ENCODE measurements at regions not wholly inside any gene's neighbourhood (a gene's known extent, or its start where the extent isn't known, plus 50 kb on each side); places are given as distances from the start of the nearest gene placed in this dataset.

DNA sequence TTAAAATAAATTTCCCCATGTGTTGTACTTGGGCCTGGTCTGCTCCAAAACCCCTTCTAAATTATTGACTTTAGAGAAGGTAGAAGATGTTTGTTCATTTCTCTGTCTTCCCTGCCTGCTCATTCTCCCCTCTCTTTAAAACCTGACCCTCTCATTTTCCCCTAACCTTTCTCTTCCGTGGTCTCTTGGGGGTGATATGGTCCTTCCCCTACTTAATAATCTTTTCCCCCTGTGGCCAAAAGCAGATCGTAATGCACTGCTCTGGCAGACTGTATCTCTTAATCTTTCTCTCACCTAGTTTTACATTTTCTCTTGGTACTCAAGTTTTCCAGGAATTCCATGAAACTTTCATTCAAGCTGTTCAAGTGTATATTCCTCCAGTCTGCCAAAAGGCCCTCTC, 301.7 kb downstream of the TTLL7 start:
- Mint-ChIP-seq H3K4me1 (no peaks in the 10 kb centered on the region), H3K4me3 (no peak overlapping the region), H3K36me3 (no peaks in the 10 kb centered on the region), H3K27ac (no peak overlapping the region), H3K27me3 (peaks cover 13% of the 10 kb centered on the region), H3K9me3 (ENCODE audit: low read depth) (no peaks in the 10 kb centered on the region)
- CTCF ChIA-PET = no interaction called here
- ATAC-seq (no peak), DNase-seq (no peak)

DNA sequence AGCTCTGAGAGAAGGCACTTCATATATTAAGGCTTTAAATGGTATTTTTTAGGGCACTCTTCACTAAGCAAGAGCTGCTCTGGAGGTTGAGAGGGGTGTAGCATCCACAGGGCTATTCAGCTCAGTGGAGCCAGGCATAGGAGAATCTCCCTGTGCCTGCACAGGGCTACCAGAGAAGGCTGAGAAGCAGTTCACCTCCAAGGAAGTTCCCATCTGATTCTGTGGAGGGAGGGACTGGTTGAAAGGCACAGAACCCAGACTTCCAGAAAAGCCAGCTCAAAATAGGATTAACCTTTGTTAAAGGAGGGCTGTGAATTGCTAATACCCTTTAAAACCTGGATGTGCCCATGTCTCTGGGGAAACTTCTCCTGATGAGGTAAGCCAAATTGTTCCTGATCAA, 304.5 kb downstream of the TTLL7 start:
- CTCF ChIA-PET = no interaction called here
- DNase-seq (no peak), ATAC-seq (no peak)
- peaks cover 13% of the 10 kb centered on the region for H3K27me3 Mint-ChIP-seq
- H3K9me3 Mint-ChIP-seq (ENCODE audit: low read depth) = peaks cover 4% of the 10 kb centered on the region
- H3K4me3 Mint-ChIP-seq = no peak overlapping the region
- no peaks in the 10 kb centered on the region for H3K36me3 Mint-ChIP-seq
- H3K27ac Mint-ChIP-seq = no peak overlapping the region
- H3K4me1 Mint-ChIP-seq = no peaks in the 10 kb centered on the region

DNA sequence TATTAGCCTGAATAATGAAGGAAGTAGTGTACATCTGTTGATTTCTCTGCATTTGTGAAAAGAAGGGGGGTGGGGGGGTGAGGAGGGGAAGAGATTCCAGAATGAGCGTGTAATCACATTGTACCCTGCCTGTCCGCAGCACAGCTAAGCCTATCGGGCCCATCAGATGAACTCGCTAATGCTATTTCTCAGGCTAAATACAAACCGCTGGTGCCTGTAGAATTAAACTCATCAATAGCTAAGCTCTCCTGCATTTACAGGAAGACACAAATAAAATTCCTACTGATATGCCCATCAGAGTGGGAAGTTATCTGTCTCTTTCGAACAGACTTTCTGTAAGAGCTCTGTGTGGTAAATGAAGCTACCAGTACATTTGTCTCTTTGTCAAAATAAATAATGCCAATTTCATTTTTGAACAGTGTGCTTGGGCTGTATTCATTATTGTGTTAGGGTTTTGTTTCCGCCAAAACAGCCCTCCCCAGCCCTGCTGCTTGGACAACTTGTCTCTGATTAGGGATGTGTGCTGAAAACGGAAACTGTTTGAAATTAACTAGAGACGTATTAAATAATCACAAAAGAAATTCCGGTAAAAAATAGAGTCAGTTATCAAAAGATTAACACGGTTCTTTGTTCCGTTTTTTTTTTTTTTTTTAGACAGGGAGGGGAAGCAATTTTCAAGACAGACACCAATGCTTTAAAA, 305.4 kb downstream of the TTLL7 start:
- no peaks in the 10 kb centered on the region for H3K36me3 Mint-ChIP-seq
- peaks cover 13% of the 10 kb centered on the region for H3K27me3 Mint-ChIP-seq
- H3K4me3 Mint-ChIP-seq = no peak overlapping the region
- no peaks in the 10 kb centered on the region for H3K4me1 Mint-ChIP-seq
- peaks cover 4% of the 10 kb centered on the region for H3K9me3 Mint-ChIP-seq (ENCODE audit: low read depth)
- H3K27ac Mint-ChIP-seq = no peak overlapping the region
- ATAC-seq = no peak
- CTCF ChIA-PET = no interaction called here
- no peak for DNase-seq

DNA sequence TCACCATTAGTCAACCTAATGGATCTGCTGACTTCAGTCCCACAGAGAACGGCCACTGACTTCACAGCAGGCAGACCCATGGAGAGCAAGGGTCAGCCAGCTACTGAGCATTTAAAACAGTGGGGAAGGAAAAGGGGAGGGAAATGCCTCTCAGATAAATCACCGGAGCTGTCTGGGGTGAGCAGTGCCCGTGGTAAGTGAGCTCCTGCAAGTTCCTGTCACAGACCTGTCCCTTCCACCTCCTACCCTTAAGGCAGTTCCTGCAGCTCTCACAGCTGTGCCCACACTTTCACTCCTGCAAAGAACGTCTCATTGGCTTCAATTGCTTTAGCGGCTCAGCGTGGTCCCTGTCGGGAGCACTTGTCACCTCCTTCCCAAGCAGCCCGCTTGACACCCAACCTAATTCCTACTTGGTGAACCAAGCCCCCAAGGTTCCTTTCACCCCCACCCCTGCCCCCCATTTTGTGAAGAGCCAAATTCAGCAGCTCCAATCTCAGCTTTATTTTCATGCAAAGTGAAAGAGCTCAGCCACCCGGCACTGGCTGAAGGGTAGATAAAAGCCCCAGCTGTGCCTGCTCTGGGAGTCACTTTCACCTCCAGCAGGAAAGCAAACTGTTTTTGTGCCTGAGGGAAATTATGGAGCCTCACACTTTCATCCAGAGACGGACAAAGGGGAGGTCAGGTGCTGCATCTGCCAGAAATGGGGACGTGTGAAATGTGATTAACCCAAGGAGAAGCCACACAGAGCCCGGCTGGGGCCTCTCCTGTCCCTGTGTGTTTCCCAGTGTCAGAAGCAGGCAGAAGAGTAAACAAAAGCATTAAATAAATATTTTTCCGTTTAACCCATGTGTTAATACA, 306.2 kb downstream of the TTLL7 start:
- Mint-ChIP-seq H3K27me3 (peaks cover 13% of the 10 kb centered on the region), H3K27ac (no peak overlapping the region), H3K36me3 (no peaks in the 10 kb centered on the region), H3K9me3 (ENCODE audit: low read depth) (peaks cover 4% of the 10 kb centered on the region), H3K4me1 (no peaks in the 10 kb centered on the region), H3K4me3 (peak overlapping the region; percentile 39)
- CTCF ChIA-PET = no interaction called here
- DNase-seq = no peak
- ATAC-seq = no peak

DNA sequence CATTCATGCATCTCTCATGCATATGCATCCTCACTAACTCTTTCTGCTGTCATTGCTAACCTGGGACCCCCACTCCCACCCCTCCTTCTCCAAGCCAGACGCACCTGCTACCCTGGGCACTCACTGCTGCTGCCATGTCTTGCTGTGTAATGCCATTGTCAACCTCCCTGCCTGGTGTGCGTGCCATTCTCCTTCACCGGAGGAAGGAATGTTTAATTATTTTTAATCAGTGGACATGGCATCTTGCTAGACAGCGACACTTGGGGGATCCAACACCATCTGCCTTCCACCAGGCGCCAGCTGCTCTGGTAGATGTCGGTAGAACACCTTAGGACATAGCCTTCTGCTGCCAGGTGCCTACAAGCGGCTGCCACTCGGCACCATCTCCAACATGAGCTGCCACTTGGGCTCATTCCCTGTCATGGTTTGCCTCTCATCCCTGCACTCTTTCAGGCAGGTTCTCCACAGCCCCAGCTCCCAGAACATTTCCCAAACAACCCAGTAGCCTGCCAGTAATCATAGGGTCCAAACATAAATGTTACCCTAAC, 306.9 kb downstream of the TTLL7 start:
- no peak overlapping the region for H3K4me3 Mint-ChIP-seq

DNA sequence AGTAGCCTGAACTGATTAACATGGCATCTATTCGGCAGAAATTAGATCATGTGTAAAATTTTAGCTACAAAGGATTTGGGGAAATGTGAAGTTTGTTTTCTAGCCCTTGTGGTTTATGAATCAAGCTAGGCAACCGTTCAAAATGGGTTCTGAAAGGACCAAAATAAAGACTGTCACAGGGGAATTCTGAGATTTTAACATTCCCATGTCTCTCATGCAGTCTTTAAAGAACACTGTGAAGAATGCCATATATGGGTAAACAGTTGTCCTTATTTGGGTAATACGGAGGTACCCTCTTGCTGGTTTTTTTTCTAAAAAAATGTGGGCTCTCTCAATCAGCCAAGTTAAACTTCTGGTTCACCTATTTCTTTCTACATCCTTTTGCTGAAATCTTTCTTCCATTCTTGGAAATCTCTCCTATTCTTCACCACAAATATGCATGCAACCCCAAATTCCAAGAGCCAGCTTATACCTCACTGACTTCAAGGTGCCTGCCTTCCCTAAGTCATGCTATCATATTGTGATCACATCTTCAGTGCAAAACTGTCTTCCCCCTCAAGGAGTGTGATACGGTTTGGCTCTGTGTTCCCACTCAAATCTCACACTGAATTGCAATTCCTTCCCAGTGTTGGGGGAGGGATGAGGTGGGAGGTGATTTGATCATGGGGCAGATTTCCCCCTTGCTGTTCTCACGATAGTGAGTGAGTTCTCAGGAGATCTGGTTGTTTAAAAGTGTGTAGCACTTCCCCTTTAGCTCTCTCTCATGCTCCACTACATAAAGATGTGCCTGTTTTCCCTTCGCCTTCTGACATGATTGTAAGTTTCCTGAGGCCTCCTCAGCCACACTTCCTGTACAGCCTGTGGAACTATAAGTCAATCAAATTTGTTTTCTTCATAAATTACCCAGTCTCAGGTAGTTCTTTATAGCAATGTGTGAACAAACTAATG, 308.7 kb downstream of the TTLL7 start:
- no peak overlapping the region for H3K4me3 Mint-ChIP-seq

More for the DNA sequence above, 306.9 kb downstream of the TTLL7 start:
- no peak for DNase-seq
- no peak for ATAC-seq
- Mint-ChIP-seq H3K9me3 (ENCODE audit: low read depth) (peaks cover 4% of the 10 kb centered on the region), H3K4me1 (no peaks in the 10 kb centered on the region), H3K36me3 (no peaks in the 10 kb centered on the region), H3K27ac (no peak overlapping the region), H3K27me3 (peaks cover 13% of the 10 kb centered on the region)
- CTCF ChIA-PET = no interaction called here

DNA sequence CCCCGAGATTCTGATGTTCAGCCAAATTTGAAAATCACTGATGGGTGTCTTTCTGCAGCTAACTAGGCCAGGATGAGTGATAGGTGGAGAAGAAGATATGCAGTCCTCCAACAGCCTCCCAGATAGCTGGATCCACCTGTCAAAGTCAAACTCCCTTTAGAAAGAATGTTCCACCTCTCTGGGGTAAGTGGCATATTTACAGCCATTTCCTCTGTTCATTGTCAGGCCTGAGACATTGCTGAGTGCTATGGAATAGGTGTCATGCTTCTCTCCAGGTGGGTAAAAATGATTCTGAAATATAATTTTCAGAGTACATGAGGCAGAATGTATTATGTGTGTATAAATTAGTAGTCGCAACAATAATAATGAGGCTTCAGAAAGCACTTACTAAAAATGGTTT, 316.8 kb downstream of the TTLL7 start:
- H3K27ac Mint-ChIP-seq = no peak overlapping the region
- DNase-seq (no peak), ATAC-seq (no peak)
- H3K9me3 Mint-ChIP-seq (ENCODE audit: low read depth) = no peaks in the 10 kb centered on the region
- no peak overlapping the region for H3K4me3 Mint-ChIP-seq
- H3K36me3 Mint-ChIP-seq = no peaks in the 10 kb centered on the region
- H3K4me1 Mint-ChIP-seq = no peaks in the 10 kb centered on the region
- no peaks in the 10 kb centered on the region for H3K27me3 Mint-ChIP-seq
- CTCF ChIA-PET = no interaction called here

More for the DNA sequence above, 308.7 kb downstream of the TTLL7 start:
- ATAC-seq (no peak), DNase-seq (no peak)
- CTCF ChIA-PET = no interaction called here
- Mint-ChIP-seq H3K4me1 (no peaks in the 10 kb centered on the region), H3K9me3 (ENCODE audit: low read depth) (peaks cover 4% of the 10 kb centered on the region), H3K27ac (no peak overlapping the region), H3K27me3 (peaks cover 13% of the 10 kb centered on the region), H3K36me3 (no peaks in the 10 kb centered on the region)

DNA sequence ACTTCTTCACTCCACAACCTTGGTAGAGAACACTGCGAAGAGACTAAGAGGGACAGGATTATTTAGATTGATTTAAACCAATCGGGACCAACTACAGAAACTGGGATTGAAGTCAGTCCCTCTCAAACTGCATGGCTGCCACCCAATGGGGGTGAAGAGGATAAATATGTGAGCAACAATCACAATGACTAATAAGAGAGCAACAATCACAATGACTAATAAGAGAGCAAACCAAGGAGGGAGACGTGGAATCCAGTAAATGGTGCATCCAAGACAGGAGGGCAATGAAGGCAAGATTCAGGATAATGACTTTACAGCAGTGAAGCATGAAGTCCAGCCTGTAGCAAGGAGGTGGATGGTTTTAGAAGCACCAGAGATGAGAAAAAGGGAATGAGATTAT, 322.8 kb downstream of the TTLL7 start:
- no peak overlapping the region for H3K4me3 Mint-ChIP-seq
- H3K36me3 Mint-ChIP-seq = no peaks in the 10 kb centered on the region
- CTCF ChIA-PET = no interaction called here
- no peak for DNase-seq
- H3K27ac Mint-ChIP-seq = no peak overlapping the region
- H3K4me1 Mint-ChIP-seq = no peaks in the 10 kb centered on the region
- ATAC-seq = no peak
- no peaks in the 10 kb centered on the region for H3K27me3 Mint-ChIP-seq
- H3K9me3 Mint-ChIP-seq (ENCODE audit: low read depth) = peaks cover 2% of the 10 kb centered on the region

DNA sequence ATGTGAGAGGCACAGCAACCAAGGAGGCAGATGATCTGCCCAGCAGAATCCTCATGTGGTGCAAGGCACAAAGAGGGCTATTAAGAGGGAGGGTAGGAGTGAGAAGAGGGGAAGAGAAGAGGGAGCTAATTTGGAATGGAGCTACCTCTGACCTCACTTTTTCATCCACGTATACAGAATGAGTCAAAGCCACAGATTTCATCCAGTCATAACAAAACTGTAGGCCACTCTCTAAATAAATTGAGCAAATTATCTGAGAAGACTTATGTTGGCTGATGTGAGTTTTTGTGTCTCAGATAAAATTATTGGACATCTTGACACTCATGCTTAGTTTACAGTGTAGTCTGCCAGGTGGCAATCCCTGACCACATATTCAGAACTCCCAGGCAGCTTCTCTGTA, 325.6 kb downstream of the TTLL7 start:
- DNase-seq = no peak
- peaks cover 2% of the 10 kb centered on the region for H3K9me3 Mint-ChIP-seq (ENCODE audit: low read depth)
- H3K27me3 Mint-ChIP-seq = no peaks in the 10 kb centered on the region
- no peak overlapping the region for H3K27ac Mint-ChIP-seq
- CTCF ChIA-PET = no interaction called here
- no peak overlapping the region for H3K4me3 Mint-ChIP-seq
- no peaks in the 10 kb centered on the region for H3K4me1 Mint-ChIP-seq
- no peak for ATAC-seq
- no peaks in the 10 kb centered on the region for H3K36me3 Mint-ChIP-seq

DNA sequence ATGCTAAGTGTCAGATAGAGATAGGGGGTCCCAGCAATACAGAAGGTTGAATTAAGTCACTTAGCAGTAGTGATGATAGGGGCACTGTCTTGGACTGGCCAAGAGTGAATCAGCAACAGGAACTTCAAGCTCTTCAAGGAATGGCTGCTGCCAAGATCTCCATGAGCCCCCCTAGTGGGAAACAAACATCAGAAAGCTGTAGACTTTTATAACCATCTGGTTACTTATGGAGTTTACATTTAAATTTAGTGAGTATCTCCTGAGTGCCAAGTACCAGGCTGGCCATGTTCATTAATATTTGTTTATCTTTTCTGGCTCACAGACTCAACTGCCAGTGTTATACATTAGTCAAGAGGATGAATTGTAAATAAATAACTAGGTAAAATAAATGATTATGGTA, 327.3 kb downstream of the TTLL7 start:
- DNase-seq = no peak
- Mint-ChIP-seq H3K9me3 (ENCODE audit: low read depth) (peaks cover 4% of the 10 kb centered on the region), H3K4me3 (no peak overlapping the region), H3K36me3 (no peaks in the 10 kb centered on the region), H3K27me3 (no peaks in the 10 kb centered on the region), H3K4me1 (no peaks in the 10 kb centered on the region), H3K27ac (no peak overlapping the region)
- CTCF ChIA-PET = no interaction called here
- no peak for ATAC-seq

DNA sequence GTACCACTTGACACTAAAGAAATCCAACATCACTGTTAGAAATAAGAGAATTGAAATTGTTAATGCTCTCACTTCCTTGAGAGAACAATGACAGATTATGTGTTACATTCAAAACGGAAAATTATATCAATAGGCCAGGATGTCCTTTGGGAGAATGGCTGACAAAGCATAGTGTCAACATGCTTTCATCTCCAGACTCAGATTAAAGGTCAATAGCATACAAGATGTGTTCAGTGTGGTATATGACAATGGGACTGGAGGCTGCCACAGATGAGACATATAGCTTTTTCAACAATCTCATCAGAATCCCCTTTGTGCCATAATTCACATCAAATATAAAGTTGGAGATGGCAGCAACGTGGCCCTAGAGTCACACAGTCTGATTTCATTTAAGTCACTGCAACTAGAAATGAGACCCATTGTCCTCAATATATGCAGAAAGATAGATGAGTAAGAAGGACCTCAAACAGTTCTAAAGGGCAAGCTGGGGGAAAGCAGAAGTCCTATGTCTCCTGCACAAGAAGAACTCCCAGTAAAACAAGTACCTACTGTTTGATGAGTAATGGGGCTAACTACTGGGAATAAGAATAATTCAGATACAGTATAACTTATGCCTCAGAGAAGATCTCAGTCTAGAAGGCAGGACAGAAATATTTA, 327.9 kb downstream of the TTLL7 start:
- CTCF ChIA-PET = no interaction called here
- H3K36me3 Mint-ChIP-seq = no peaks in the 10 kb centered on the region
- H3K9me3 Mint-ChIP-seq (ENCODE audit: low read depth) = peaks cover 4% of the 10 kb centered on the region
- no peaks in the 10 kb centered on the region for H3K27me3 Mint-ChIP-seq
- DNase-seq = no peak
- H3K4me3 Mint-ChIP-seq = no peak overlapping the region
- H3K27ac Mint-ChIP-seq = no peak overlapping the region
- no peak for ATAC-seq
- no peaks in the 10 kb centered on the region for H3K4me1 Mint-ChIP-seq

DNA sequence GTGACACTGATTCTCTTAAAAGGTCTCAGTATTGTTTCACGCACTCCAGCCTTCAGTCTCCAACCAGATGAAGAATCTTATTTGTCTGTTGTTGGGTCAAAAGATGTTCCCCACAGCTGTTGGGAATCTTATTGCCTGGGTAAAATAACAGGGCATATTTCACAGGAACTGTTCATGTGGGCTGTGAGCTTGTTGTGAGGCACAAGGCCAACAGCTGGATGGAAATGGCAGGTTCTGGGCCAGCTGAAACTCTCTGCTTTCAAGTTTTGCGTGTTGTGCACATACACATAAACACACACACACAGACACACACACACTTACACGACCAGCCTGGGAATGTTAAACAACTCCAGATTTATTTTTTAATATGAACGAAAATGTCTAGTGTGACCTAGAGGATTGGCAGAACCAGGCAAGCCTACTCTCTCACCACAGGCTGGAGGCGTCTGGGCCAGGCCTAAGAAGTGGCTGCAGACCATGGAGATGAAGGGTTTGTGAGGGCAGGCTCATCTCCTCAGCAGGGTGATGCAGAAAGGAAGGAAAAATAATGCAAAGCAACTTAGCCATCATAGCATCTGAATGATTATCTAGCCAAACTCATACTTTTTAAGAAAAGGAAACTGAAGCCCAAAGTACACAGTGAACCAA, 357.0 kb downstream of the TTLL7 start:
- Mint-ChIP-seq H3K27me3 (no peaks in the 10 kb centered on the region), H3K27ac (no peak overlapping the region), H3K4me3 (no peak overlapping the region), H3K4me1 (no peaks in the 10 kb centered on the region), H3K9me3 (ENCODE audit: low read depth) (no peaks in the 10 kb centered on the region), H3K36me3 (no peaks in the 10 kb centered on the region)
- CTCF ChIA-PET = no interaction called here
- no peak for ATAC-seq
- no peak for DNase-seq

All from activated CD8-positive, alpha-beta memory T cell treated with anti-CD3 and anti-CD28 coated beads, Interleukin-2, amount 10 ng/mL, durations not matched to agents 7 days and 5 days (primary cell).